ENCODE measurements at regions not wholly inside any gene's neighbourhood (a gene's known extent, or its start where the extent isn't known, plus 50 kb on each side); places are given as distances from the start of the nearest gene placed in this dataset.
"Not testable (repeated sequence)": the region's sequence is repeated elsewhere in the genome, so short reads cannot be mapped to it uniquely, and the experiment has no call there.

GRCh38 chr7:106570948-106571418, 90.0 kb downstream of the CCDC71L start:
- DNase-seq (ENCODE audit: extremely low read depth, low read depth) = no peak
- TF ChIP-seq CTCF (IDR thresholded peaks at IDR 0.05; ENCODE audit: low read depth, low read length) = no peak

- DNase-seq (ENCODE audit: extremely low read depth, low read depth) = no peak
- no peak for TF ChIP-seq CTCF (IDR thresholded peaks at IDR 0.05; ENCODE audit: low read depth, low read length)
Observed at GRCh38 chr7:106570146-106570545, 90.8 kb downstream of the CCDC71L start.

GRCh38 chr7:106569500-106569929, 91.4 kb downstream of the CCDC71L start:
- TF ChIP-seq CTCF (IDR thresholded peaks at IDR 0.05; ENCODE audit: low read depth, low read length) = no peak
- no peak for DNase-seq (ENCODE audit: extremely low read depth, low read depth)

- no peak; the same call in 1 of the 2 replicates for TF ChIP-seq CTCF (IDR thresholded peaks at IDR 0.05; ENCODE audit: low read depth, low read length)
Observed at GRCh38 chr7:106568680-106569499, 92.1 kb downstream of the CCDC71L start.

GRCh38 chr7:106568002-106568679, 92.8 kb downstream of the CCDC71L start:
- no peak for TF ChIP-seq CTCF (IDR thresholded peaks at IDR 0.05; ENCODE audit: low read depth, low read length)
- no peak for DNase-seq (ENCODE audit: extremely low read depth, low read depth)

More at GRCh38 chr7:106568680-106569499, 92.1 kb downstream of the CCDC71L start:
- DNase-seq (ENCODE audit: extremely low read depth, low read depth) = peak; percentile 97

GRCh38 chr7:106567204-106568001, 93.6 kb downstream of the CCDC71L start:
- not testable (repeated sequence) for DNase-seq (ENCODE audit: extremely low read depth, low read depth)

GRCh38 chr7:106566672-106567071, 94.3 kb downstream of the CCDC71L start:
- no peak for TF ChIP-seq CTCF (IDR thresholded peaks at IDR 0.05; ENCODE audit: low read depth, low read length)
- DNase-seq (ENCODE audit: extremely low read depth, low read depth) = no peak

Measured in AG09319 (cell line).